NCI-H524 (cell line): ENCODE measurements at regions not wholly inside any gene's neighbourhood (a gene's known extent, or its start where the extent isn't known, plus 50 kb on each side); places are given as distances from the start of the nearest gene placed in this dataset.

Experiments used
- DNase-seq, 2 experiments: peaks; one replicate each; lab custom pipeline; 2025; lab: John Stamatoyannopoulos, UW

DNA sequence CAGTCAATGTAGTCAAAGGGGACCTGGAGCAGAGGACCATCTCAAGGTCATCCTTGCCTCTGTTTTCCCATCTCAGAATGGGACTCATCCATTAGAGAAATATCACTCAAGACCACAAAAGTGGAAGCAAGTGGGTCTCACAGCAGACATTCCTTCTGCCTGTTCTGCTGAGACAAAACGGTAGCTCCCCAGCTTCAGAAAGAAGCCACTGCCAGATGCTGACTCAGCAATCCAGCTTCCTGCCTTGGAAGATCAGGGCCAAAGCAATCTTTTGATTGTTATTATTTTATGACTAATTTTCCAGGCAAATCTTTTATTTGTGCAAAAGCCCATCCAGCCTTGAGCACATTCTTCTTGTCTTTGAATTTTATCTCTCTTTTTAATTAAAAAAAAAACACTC, 86.8 kb downstream of the CCT6B start:
- DNase-seq: no peak

- DNase-seq: no peak
These were observed 88.6 kb downstream of the CCT6B start for GRCh38 chr17:34872640-34873039.

DNA sequence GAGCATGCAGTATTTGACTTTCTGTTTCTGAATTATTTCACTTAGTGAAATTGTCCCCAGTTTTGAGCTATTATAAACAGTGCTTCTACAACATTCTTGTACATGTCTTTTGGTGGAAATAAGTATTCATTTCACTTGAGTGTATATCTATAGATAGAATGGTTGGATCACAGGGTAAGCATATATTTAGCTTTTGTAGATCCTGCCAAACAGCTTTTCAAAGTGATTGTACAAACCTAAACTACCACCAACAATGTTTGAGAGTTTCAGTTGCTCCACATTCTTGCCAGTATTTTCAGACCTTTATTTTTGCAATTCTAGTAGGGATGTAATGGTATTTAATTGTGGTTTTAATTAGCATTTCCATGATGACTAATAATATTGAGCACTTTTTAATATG, 91.6 kb downstream of the CCT6B start:
- no peak for DNase-seq

DNA sequence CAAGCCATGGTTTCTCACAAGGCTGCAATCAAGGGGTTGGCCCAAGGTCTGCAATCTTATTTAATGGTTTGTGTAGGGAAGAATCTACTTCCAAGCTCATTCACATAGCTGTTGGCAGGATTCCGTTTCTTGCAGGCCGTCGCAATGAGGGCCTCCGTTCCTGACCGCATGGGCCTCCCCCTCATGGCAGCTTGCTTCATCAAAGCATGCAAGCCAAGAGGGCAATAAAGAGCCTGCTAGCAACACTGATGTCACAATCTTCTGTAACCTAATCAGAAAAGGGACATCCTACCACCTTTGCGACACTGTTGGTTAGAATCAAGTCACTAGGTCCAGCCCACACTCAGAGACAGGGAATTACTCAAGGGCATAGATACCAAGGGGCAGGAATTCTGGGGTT, 95.5 kb downstream of the CCT6B start:
- no peak for DNase-seq

DNA sequence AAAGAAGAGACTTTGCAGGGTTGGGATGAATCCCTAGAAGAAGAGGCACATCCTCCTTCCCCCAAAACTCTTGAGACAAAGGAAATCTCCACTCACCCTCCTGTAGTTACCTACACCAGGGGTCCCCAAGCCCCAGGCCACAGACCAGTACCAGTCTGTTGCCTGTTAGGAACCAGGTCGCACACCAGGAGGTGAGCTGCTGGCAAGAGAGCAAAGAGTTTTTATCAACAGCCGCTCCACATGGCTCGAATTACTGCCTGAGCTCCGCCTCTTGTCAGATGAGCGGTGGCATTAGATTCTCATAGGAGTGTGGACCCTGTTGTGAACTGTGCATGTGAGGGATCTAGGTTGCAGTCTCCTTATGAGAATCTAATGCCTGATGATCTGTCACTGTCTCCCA, 98.9 kb downstream of the CCT6B start:
- peak in 1 of 2 experiments; percentile 22 for DNase-seq

- DNase-seq: no peak
These were observed 99.4 kb downstream of the CCT6B start for GRCh38 chr17:34861864-34862263.

DNA sequence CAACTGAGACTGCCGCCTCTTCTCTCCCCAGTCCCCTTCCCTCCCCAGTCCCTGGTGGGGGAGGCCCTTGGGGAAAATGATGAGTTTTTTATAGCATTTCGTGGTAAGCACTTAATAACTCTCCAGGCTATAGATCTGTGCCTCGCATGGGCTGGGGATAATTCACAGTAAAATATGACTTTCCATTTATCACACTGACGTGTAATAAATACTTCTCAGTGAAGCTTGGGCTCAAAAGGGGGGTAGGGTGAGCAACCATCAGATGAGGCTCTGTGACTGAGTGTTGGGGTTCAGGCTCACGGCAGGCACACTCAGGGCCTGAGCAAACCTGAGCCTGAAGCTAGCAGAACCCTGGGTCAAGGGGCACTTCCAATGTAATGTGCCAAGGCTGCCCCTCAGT, 101.6 kb downstream of the CCT6B start:
- no peak for DNase-seq

DNA sequence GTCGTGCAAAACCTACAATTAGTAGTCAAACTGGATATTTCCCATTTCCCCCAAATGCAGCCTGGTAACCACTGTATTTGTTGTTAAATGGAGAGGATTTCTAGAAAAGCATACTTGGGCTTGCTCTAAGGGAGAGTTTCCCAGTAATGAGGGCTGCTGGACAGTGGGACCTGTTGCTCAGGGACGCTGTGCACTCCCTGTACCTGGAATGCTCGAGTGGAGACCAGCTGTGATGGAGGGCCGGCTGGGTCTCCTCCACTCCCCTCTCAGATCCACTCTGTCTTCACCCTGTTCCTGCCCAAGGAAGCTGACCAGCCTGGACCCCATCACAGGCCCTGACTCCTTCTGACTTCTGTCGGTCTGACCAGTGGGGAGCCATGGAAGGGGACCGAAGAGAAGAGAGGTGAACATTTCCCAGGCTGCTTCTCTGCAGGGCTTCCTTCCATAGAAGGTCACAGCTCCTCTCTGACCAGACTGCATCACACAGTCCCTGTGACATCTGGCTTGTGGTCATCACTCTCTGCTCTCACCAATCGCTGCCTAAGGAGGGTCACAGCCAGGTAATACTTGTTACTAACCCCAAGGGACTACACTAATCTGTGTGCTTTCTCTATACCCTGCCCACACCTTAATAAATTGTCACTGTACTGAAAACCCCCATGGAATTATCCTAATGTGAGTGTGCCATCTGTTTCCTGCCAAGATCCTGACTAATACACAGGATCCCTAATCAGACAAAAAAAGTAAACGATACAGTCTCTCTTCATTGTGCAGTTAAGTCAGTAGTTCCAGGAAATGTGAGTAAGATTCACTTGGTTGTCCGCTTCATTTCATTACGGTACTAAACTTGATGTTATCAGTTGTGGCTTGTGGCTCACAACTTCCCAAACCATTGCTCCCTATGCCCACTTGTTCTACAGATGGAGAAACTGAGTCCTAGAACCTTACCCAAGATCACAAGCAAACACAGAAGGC, 102.4 kb downstream of the CCT6B start:
- peak; percentile 62 to 86 for DNase-seq

DNA sequence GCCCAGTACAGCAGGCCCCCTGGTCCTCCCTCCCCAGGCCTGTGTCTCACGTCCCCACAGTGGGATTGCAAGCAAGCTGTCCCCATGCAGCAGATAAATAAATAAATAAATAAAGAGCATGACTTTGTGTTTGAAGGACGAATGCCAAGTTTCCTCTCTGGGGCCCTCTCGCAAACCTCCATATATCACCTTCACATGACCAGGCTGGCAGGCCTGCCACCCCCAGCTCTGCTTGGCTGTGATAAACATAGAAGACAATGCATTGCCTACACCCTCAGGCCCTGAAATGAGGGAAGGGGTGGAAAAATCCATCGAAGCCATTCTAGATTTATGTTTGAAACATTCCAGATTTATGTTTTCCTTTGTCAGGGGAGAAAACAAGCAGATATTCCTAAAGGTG, 107.3 kb downstream of the CCT6B start:
- no peak for DNase-seq

DNA sequence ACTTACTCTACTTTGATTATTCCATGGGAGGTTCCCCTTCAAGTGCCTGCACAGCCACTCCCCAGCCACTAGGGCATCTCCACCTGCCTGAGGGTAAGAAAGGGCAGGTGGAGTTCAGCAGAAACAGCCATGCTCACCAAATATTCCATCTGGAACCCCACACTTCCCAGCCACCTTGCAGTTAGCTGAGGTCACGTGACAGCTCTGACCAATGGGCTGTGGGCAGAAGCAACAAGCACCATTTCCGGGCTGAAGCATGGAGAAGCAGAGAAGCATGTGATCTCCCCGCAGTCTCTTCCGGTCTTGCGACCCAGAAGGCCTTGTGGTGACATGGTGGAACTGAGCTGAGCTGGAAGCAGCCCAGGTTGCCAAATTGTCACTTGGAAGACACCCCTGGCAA, 108.6 kb downstream of the CCT6B start:
- no peak for DNase-seq

DNA sequence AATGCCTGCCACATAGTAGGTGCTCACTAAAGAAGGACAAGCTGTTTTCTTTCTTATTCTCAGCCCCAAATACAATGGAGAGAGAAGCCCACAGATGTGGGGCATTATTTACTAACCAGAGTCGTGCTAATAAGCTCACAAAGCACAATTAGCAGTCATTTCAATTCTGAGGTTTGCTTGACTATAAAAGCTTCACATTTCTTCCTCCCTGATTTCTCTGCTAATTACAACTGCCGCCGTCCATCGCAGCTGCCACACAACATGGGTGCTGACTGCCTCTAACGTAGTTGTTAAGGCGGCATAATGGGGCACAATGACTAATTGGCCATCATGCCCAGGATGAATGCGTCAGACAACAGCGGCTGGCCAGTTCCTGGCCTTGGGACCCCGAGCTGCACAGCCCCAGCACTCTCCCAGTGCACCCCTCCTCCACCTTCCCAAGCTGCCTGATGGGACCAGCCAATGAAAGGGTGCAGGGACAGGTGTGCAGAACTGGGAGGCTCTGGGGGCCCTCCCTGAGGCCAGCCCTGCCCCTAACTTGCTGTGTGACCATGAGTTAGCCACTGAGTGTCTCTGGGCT, 109.2 kb downstream of the CCT6B start:
- no peak for DNase-seq

DNA sequence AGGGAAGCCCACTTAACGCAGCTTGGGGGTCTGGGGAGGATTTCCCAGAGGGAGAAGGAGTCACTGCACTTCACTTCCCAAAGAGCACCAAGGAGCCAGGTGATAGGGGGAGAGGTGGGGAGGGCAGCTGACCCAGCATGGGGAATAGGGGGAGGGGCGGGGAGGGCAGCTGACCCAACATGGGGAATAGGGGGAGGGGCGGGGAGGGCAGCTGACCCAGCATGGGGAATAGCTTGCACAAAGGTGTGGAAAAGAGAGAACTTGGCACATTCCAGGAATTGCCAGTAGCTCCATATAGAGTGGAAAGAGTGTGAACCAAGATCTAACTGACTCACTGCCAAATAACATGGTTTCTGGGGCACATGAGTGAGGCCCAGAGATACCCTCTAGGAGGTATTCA, 110.3 kb downstream of the CCT6B start:
- no peak for DNase-seq

GRCh38 chr17:34850023-34850422, 111.2 kb downstream of the CCT6B start:
- DNase-seq: no peak

- no peak for DNase-seq
These were observed 113.3 kb downstream of the CCT6B start for GRCh38 chr17:34847938-34848337.

DNA sequence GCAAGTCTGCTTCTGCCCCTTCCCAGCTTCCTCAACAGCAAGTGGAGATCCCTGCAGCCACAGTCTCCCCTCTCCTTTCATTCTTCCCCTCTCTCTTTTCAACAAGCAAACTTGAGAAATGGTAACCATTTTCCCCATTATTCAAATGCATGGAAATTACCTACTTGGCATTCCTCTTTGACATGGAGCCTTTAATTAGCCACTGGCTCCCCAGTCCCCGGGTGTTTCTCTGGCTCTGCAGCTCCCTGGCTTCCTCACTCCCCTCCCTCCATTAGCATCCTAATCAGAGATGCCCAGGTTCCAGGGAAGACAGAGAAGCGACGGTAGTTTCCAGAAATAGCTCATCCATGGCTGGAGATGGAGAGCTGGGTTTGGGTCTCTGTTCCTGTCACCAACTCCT, 116.0 kb downstream of the CCT6B start:
- no peak for DNase-seq

GRCh38 chr17:34843682-34844081, 117.6 kb downstream of the CCT6B start:
- no peak for DNase-seq

DNA sequence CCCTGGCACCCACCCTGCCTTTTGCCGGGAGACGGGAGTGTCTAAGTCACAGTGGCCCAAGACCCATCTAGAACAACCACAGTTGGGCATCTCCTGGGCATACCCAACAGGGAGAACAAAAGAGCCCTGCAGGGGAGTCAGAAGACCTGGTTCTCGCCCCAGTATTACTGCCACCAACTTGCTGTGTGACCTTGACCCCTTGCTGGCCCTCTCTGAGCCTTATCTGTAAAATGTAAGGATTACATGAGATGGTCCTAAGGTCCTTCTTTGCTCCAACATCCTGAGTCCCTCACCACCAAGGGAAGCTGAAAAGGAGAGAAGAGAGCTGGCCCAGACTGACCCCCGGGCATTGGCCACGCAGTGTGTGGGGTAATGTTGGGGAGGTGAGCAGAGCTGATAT, 119.0 kb downstream of the CCT6B start:
- no peak for DNase-seq

DNA sequence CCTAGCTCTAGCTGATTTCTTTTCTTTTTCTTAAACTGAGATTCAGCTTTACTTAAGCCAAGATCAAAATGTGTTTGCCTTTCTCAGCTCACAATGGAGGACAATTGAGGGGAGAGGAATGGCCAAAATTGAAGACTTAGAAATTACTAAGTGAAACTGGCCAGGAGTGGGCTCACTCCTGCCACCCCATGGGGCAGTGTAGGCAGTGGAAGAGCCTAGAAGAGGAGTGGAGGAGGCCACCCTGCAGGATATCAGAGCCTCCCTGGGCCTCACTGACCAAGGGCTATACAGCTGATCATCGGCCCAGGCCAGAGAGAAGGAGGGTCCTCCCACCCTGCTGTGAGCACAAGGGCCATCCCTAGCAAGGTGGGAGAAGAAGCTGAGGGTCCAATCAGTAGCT, 119.8 kb downstream of the CCT6B start:
- no peak for DNase-seq

GRCh38 chr17:34840750-34841149, 120.5 kb downstream of the CCT6B start:
- no peak for DNase-seq

GRCh38 chr17:34837876-34838478, 123.3 kb downstream of the CCT6B start:
- no peak for DNase-seq

DNA sequence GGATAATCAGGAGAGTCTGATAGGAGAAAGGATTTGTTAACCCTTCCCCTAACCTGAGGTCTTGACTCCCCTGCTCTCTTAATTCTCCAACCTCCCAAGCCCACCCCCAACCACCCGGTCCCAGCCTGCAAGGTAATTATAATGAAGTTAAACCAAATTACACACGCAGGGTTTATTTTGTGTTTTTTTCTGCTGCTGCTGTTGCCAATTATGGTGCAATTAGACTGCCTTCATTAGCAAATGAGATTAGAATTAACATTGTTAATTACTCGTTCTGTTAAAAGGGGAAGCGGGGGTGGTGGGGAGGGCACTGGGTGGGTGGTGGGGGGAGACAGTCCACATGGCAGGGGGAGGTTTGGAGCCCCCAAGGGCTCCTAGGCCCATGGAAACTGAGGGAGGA, 128.9 kb downstream of the CCT6B start:
- DNase-seq: no peak

DNA sequence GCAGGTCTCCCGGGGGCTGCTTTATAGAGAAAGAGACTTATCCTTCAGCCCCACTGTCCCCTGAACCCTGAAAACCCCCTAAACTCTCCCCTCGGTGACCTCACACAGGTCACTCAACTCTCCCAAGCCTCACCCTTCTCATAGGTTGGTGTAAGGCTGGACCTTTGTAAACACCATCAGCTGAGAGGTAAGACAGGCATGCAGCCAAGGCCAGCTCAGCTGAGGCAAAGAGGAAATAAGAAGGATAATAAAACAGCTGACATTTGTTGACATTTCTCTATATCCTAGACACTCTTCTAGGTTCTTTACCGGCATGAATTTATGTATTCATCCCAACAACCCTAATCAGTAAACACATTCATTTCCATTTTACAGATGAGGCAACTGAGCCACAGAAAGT, 134.3 kb downstream of the CCT6B start:
- no peak for DNase-seq

GRCh38 chr17:34826332-34826731, 134.9 kb downstream of the CCT6B start:
- no peak for DNase-seq
